ENCODE measurements at regions not wholly inside any gene's neighbourhood (a gene's known extent, or its start where the extent isn't known, plus 50 kb on each side); places are given as distances from the start of the nearest gene placed in this dataset.

DNA sequence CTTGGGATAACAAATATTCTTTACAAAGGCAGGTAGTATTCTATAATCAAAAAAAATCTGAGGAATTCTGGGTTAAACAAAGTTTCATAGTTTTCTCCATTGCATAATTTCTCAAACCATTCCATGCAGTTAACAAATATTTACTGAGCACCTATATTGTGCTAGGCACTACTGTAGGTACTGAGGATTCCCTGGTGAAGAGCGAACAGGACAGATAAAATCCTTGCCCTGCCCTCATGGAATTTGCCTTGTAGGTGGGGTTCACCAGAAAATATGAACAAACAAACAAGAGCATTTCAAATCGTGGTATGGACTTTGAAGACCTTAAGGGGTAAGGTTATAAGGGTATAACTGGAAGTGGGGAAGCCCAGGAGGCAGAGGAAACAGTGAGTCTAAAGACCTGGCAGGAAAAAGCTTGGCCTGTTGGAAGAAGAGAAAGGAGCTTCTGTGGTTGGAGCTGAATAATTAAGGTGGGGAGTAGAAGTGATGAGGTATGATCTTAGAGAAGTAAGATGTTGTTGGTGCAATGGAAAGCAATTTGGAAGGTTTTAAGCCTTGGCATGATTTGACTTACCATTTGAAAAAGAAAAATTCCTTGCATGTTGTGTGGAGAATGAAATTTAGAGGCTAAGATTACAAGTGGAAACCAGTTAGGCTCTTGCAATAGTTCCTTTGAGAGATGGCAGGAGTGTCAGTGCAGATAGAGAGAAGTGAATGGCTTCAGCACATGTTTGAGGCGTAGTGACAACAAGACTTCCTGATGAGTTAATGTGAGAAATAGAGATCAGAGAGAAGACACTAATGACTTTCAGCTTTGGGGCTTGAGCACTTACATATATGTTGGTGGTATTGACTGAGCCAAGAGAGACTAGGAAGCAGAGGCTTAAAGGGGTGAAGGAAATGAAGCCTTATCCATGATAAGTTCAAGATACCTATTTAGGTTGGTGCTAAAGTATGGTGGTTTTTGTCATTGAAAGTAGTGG is 55.7 kb upstream of the PICALM start:
- Histone ChIP-seq H3K4me3 (ENCODE audit: low read depth in 1 of 2, low read length in 1 of 2) (no peak overlapping the region), H3K9me3 (no peaks in the 10 kb centered on the region), H3K27ac (no peak overlapping the region), H3K27me3 (no peaks in the 10 kb centered on the region), H3K36me3 (no peaks in the 10 kb centered on the region), H3K4me1 (ENCODE audit: control insufficient read depth in 1 of 2, insufficient read depth in 1 of 2, low read depth in 1 of 2, low read length in 1 of 2) (peaks cover 0 to 7% of the 10 kb centered on the region in 2 experiments)
- TF ChIP-seq, protein P1, sequence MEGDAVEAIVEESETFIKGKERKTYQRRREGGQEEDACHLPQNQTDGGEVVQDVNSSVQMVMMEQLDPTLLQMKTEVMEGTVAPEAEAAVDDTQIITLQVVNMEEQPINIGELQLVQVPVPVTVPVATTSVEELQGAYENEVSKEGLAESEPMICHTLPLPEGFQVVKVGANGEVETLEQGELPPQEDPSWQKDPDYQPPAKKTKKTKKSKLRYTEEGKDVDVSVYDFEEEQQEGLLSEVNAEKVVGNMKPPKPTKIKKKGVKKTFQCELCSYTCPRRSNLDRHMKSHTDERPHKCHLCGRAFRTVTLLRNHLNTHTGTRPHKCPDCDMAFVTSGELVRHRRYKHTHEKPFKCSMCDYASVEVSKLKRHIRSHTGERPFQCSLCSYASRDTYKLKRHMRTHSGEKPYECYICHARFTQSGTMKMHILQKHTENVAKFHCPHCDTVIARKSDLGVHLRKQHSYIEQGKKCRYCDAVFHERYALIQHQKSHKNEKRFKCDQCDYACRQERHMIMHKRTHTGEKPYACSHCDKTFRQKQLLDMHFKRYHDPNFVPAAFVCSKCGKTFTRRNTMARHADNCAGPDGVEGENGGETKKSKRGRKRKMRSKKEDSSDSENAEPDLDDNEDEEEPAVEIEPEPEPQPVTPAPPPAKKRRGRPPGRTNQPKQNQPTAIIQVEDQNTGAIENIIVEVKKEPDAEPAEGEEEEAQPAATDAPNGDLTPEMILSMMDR (IDR thresholded peaks at IDR 0.05): no peak

DNA sequence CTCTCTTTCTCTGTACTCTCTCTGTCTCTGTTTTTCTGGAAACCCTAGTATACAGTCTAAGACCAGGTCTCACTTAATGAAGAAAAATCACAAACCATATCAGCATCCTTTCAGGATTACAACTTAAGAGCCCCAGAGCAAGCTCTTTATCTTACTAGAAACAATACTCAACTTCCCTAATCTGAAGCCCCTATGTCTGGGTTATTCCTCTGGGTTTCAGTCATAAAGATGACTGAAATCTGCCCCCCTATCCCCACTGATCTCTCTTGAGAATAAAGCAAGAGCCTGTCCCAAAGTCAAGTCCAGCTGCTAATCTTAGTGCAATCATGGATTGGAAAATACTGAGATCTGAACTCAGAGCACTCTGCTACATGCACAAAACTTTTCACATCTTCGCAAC is 53.9 kb upstream of the PICALM start:
- peaks cover 1 to 11% of the 10 kb centered on the region in 2 experiments for H3K4me1 ChIP-seq (ENCODE audit: control insufficient read depth in 1 of 2, insufficient read depth in 1 of 2, low read depth in 1 of 2, low read length in 1 of 2)
- no peak overlapping the region for H3K4me3 ChIP-seq (ENCODE audit: low read depth in 1 of 2, low read length in 1 of 2)
- TF ChIP-seq, protein P1 (IDR thresholded peaks at IDR 0.05): no peak
- H3K36me3 ChIP-seq: no peaks in the 10 kb centered on the region
- H3K27ac ChIP-seq: no peak overlapping the region
- no peaks in the 10 kb centered on the region for H3K9me3 ChIP-seq
- no peaks in the 10 kb centered on the region for H3K27me3 ChIP-seq

GRCh38 chr11:86120807-86121206 is 51.9 kb upstream of the PICALM start:
- H3K9me3 ChIP-seq: no peaks in the 10 kb centered on the region
- no peak overlapping the region for H3K27ac ChIP-seq
- H3K4me3 ChIP-seq (ENCODE audit: low read depth in 1 of 2, low read length in 1 of 2): no peak overlapping the region
- H3K36me3 ChIP-seq: no peaks in the 10 kb centered on the region
- TF ChIP-seq, protein P1 (IDR thresholded peaks at IDR 0.05): no peak
- H3K4me1 ChIP-seq (ENCODE audit: control insufficient read depth in 1 of 2, insufficient read depth in 1 of 2, low read depth in 1 of 2, low read length in 1 of 2): peaks cover 14 to 21% of the 10 kb centered on the region in 2 experiments
- no peaks in the 10 kb centered on the region for H3K27me3 ChIP-seq

GRCh38 chr11:86119906-86120305 is 51.0 kb upstream of the PICALM start:
- Histone ChIP-seq H3K4me1 (ENCODE audit: control insufficient read depth in 1 of 2, insufficient read depth in 1 of 2, low read depth in 1 of 2, low read length in 1 of 2) (peaks cover 16 to 24% of the 10 kb centered on the region in 2 experiments), H3K4me3 (ENCODE audit: low read depth in 1 of 2, low read length in 1 of 2) (no peak overlapping the region), H3K27me3 (no peaks in the 10 kb centered on the region), H3K36me3 (no peaks in the 10 kb centered on the region), H3K9me3 (no peaks in the 10 kb centered on the region), H3K27ac (no peak overlapping the region)
- TF ChIP-seq, protein P1 (IDR thresholded peaks at IDR 0.05): no peak

DNA sequence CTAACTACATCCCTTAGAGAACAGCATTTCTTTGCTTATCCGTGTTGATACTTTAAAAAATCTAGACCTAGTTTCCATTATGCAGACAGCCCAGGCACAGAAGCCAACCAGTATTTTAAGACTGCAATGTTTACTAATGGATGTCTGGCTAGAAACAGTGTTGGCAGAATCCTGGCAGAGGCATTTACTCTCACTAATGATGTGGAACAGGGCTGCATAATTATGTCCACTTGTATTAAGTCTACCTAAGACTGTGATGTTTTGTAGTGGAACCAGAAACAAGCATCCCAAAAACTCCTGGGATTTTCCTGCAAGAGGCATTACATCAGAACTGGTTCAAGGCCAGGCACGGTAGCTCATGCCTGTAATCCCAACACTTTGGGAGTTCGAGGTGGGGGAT is 50.2 kb upstream of the PICALM start:
- Histone ChIP-seq H3K27ac (no peak overlapping the region), H3K9me3 (no peaks in the 10 kb centered on the region), H3K4me3 (ENCODE audit: low read depth in 1 of 2, low read length in 1 of 2) (no peak overlapping the region), H3K27me3 (no peaks in the 10 kb centered on the region), H3K36me3 (no peaks in the 10 kb centered on the region), H3K4me1 (ENCODE audit: control insufficient read depth in 1 of 2, insufficient read depth in 1 of 2, low read depth in 1 of 2, low read length in 1 of 2) (peaks cover 16 to 24% of the 10 kb centered on the region in 2 experiments)
- TF ChIP-seq, protein P1 (IDR thresholded peaks at IDR 0.05): no peak

Data from neutrophil (primary cell).